Gastrocnemius medialis (tissue), 4 donors: ENCODE measurements at regions not wholly inside any gene's neighbourhood (a gene's known extent, or its start where the extent isn't known, plus 50 kb on each side); places are given as distances from the start of the nearest gene placed in this dataset.

Experiments used
- ATAC-seq, 2 donors: fragments of 150-250 bp; one replicate each; pipeline ENCODE4 v1.9.1; 2016
- DNase-seq, 2 donors: peaks; one replicate each; pipeline ENCODE4 v3.0.0-alpha.2; 2019
- H3K27ac ChIP-seq, 4 donors: fragments of 200-600 bp; sonication (generic); 1 replicate in 1 of 4; 2 replicates in 3 of 4; pipeline ENCODE4 v1.5.1; 2016 to 2018; ENCODE audit warnings: mild to moderate bottlenecking in 2 of 4, moderate library complexity in 1 of 4
- H3K27me3 ChIP-seq, 3 donors: fragments of 200-600 bp; sonication (generic) in 2 of 3; 1 replicate in 1 of 3; 2 replicates in 2 of 3; pipeline versions ENCODE4 v1.5.1 to v1.6.0; 2016 to 2019; ENCODE audit warnings: mild to moderate bottlenecking in 1 of 3, moderate library complexity in 1 of 3
- H3K36me3 ChIP-seq, 2 donors: fragments of 200-600 bp; sonication (generic) in 1 of 2; one replicate each; pipeline ENCODE4 v1.5.1; 2017 to 2018
- H3K4me1 ChIP-seq, 2 donors: fragments of 200-600 bp; sonication (generic) in 1 of 2; one replicate each; pipeline ENCODE4 v1.5.1; 2016 to 2017; ENCODE audit warnings: mild to moderate bottlenecking in 2 of 2
- H3K4me3 ChIP-seq, 4 donors: fragments of 200-600 bp; sonication (generic) in 3 of 4; 1 replicate in 1 of 4; 2 replicates in 3 of 4; pipeline ENCODE4 v1.5.1; 2016 to 2019; ENCODE audit warnings: mild to moderate bottlenecking in 2 of 4
- H3K9me3 ChIP-seq, 3 donors: fragments of 200-600 bp; sonication (generic) in 2 of 3; 1 replicate in 1 of 3; 2 replicates in 2 of 3; pipeline ENCODE4 v1.5.1; 2016 to 2019
- POLR2A ChIP-seq, 2 donors: fragments of 450-650 bp; IDR thresholded peaks; one replicate each; pipeline ENCODE4 v1.6.1; 2017; ENCODE audit warnings: antibody characterized with exemption in 2 of 2, mild to moderate bottlenecking in 2 of 2, moderate library complexity in 2 of 2
- in situ Hi-C, 4 donors: fragments of 200-750 bp; cut with MboI; loops; one replicate each; pipeline versions ENCODE4 v1.15.0 to v1.8.0; 2017; ENCODE audit warnings: low sequenced_read_pairs in 4 of 4
- intact Hi-C: fragments of 100-400 bp; cut with DNase I; formaldehyde crosslinking; loops from one replicate; pipeline ENCODE4 v1.15.1; 2023; ENCODE audit warnings: low total_unique reads
- TF ChIP-seq, protein P1 (sequence below), 5 experiments: fragments of 450-650 bp in 3 of 5; fragments of 200-600 bp in 2 of 5; sonication (generic) in 2 of 5; IDR thresholded peaks in 4 of 5; conservative IDR thresholded peaks in 1 of 5; 1 replicate in 4 of 5; 2 replicates in 1 of 5; pipeline ENCODE4 v1.5.1; 2016 to 2019; ENCODE audit warnings: antibody characterized with exemption in 5 of 5, mild to moderate bottlenecking in 3 of 5, moderate library complexity in 3 of 5

DNA sequence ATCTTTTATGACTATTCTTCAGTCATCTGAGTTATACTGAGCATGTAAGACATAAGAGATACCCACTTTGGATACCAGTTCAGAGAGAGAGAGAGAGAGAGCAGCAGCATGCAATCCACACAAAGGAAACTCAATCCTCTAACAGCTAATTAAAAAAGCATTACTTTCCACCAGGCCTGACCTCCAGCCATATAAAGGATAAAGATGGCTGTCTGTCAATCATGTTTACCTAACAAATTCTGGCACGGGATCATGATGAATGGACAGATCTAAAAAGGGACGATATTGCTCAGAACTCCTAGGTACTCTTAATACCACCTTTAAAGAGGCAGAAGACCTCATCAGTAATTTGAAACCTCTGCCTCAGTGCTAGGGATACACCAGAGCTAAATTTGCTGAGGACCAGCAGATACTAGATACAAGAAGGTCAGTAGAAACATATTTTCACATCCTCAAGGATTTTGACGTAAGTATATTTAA is 159.2 kb downstream of the RPS12 start:
- peaks cover 0 to 16% of the 10 kb centered on the region in 2 donors for H3K4me1 ChIP-seq
- peak in 1 of 2 donors; percentile 83 for ATAC-seq
- no peak overlapping the region for H3K4me3 ChIP-seq
- TF ChIP-seq, protein P1, sequence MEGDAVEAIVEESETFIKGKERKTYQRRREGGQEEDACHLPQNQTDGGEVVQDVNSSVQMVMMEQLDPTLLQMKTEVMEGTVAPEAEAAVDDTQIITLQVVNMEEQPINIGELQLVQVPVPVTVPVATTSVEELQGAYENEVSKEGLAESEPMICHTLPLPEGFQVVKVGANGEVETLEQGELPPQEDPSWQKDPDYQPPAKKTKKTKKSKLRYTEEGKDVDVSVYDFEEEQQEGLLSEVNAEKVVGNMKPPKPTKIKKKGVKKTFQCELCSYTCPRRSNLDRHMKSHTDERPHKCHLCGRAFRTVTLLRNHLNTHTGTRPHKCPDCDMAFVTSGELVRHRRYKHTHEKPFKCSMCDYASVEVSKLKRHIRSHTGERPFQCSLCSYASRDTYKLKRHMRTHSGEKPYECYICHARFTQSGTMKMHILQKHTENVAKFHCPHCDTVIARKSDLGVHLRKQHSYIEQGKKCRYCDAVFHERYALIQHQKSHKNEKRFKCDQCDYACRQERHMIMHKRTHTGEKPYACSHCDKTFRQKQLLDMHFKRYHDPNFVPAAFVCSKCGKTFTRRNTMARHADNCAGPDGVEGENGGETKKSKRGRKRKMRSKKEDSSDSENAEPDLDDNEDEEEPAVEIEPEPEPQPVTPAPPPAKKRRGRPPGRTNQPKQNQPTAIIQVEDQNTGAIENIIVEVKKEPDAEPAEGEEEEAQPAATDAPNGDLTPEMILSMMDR (IDR thresholded peaks at IDR 0.05 in 4 of 5, conservative IDR thresholded peaks at IDR 0.05 in 1 of 5), result no peak
- no peak for TF ChIP-seq POLR2A (IDR thresholded peaks at IDR 0.05)
- no peaks in the 10 kb centered on the region for H3K27me3 ChIP-seq
- no peaks in the 10 kb centered on the region for H3K36me3 ChIP-seq
- H3K9me3 ChIP-seq, result no peaks in the 10 kb centered on the region
- no peak overlapping the region for H3K27ac ChIP-seq
- in situ Hi-C loops (loop anchor here in 2 of 4 donors (25.0 kb wide), 2 partner anchors 189 to 589 kb away; no protein-coding TSS in a partner anchor), intact Hi-C loops (no loop called here)
- DNase-seq, result no peak

GRCh38 chr6:132974122-132974521 is 159.8 kb downstream of the RPS12 start:
- in situ Hi-C loops (loop anchor here in 2 of 4 donors (25.0 kb wide), 2 partner anchors 188 to 588 kb away; no protein-coding TSS in a partner anchor), intact Hi-C loops (no loop called here)
- H3K27me3 ChIP-seq, result no peaks in the 10 kb centered on the region
- H3K27ac ChIP-seq, result no peak overlapping the region
- no peak for TF ChIP-seq POLR2A (IDR thresholded peaks at IDR 0.05)
- TF ChIP-seq, protein P1 (IDR thresholded peaks at IDR 0.05 in 4 of 5, conservative IDR thresholded peaks at IDR 0.05 in 1 of 5), result no peak
- H3K4me3 ChIP-seq, result no peak overlapping the region
- DNase-seq (no peak), ATAC-seq (no peak)
- peaks cover 0 to 16% of the 10 kb centered on the region in 2 donors for H3K4me1 ChIP-seq
- H3K9me3 ChIP-seq, result no peaks in the 10 kb centered on the region
- no peaks in the 10 kb centered on the region for H3K36me3 ChIP-seq

DNA sequence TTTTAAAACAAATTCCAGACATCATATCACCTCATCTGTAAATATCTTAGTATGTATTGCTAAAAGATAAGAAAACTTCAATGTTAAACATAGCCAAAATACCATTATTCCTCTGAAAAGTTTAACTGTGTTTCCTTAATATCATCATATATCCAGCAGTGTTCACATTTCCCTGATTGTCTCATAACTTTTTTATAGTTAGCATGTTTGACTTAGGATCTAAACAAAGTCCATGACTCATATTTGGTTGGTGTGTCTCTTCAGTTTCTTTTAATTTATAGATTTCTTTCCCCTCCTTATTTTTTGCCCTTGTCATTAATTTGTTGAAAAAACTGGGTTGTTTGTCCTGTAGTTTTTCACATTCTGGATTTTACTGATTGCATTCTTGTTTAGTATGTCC is 163.0 kb downstream of the RPS12 start:
- H3K36me3 ChIP-seq, result no peaks in the 10 kb centered on the region
- intact Hi-C loops (no loop called here), in situ Hi-C loops (no loop called here)
- no peaks in the 10 kb centered on the region for H3K9me3 ChIP-seq
- H3K27ac ChIP-seq, result no peak overlapping the region
- DNase-seq (no peak), ATAC-seq (no peak)
- no peak for TF ChIP-seq POLR2A (IDR thresholded peaks at IDR 0.05)
- TF ChIP-seq, protein P1 (IDR thresholded peaks at IDR 0.05 in 4 of 5, conservative IDR thresholded peaks at IDR 0.05 in 1 of 5), result no peak
- no peaks in the 10 kb centered on the region for H3K27me3 ChIP-seq
- peaks cover 0 to 16% of the 10 kb centered on the region in 2 donors for H3K4me1 ChIP-seq
- no peak overlapping the region for H3K4me3 ChIP-seq

DNA sequence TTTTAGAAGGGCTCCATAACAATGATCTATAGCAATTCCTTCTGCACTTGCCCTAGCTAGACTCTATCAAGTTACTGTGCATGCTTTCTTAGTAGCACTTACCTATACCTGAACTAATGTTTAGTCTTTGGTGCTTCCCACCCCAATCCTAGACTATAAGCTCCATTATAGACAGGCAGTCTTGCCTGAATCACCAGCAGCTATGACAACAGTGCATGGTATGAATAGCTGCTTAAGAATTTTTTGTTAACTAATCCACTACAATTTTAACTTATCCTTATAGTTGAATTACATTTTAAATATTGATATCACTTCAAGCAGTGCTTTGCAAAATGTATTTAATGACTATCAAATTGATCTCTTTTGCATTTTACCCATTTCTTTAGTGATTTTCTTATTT is 164.3 kb downstream of the RPS12 start:
- TF ChIP-seq POLR2A (IDR thresholded peaks at IDR 0.05), result no peak
- TF ChIP-seq, protein P1 (IDR thresholded peaks at IDR 0.05 in 4 of 5, conservative IDR thresholded peaks at IDR 0.05 in 1 of 5), result no peak
- peaks cover 0 to 5% of the 10 kb centered on the region in 2 donors for H3K4me1 ChIP-seq
- H3K27me3 ChIP-seq, result no peaks in the 10 kb centered on the region
- in situ Hi-C loops, result no loop called here
- no peaks in the 10 kb centered on the region for H3K36me3 ChIP-seq
- H3K27ac ChIP-seq, result no peak overlapping the region
- DNase-seq, result no peak
- no peak for ATAC-seq
- no peak overlapping the region for H3K4me3 ChIP-seq
- intact Hi-C loops, result no loop called here
- no peaks in the 10 kb centered on the region for H3K9me3 ChIP-seq

GRCh38 chr6:132993738-132994137 is 179.4 kb downstream of the RPS12 start:
- no peaks in the 10 kb centered on the region for H3K9me3 ChIP-seq
- in situ Hi-C loops, result no loop called here
- DNase-seq (no peak), ATAC-seq (no peak)
- TF ChIP-seq, protein P1 (IDR thresholded peaks at IDR 0.05 in 4 of 5, conservative IDR thresholded peaks at IDR 0.05 in 1 of 5), result no peak
- TF ChIP-seq POLR2A (IDR thresholded peaks at IDR 0.05), result no peak
- H3K27me3 ChIP-seq, result no peaks in the 10 kb centered on the region
- peaks cover 9 to 13% of the 10 kb centered on the region in 2 donors for H3K4me1 ChIP-seq
- H3K36me3 ChIP-seq, result no peaks in the 10 kb centered on the region
- H3K27ac ChIP-seq, result no peak overlapping the region
- intact Hi-C loops, result no loop called here
- H3K4me3 ChIP-seq, result no peak overlapping the region
